B cell (primary cell): ENCODE measurements at regions not wholly inside any gene's neighbourhood (a gene's known extent, or its start where the extent isn't known, plus 50 kb on each side); places are given as distances from the start of the nearest gene placed in this dataset.

ENCODE experiments used
- CTCF ChIP-seq: fragments of 200-600 bp; IDR thresholded peaks from one replicate; pipeline ENCODE4 v1.8.0; 2022; ENCODE audit warnings: antibody characterized with exemption, mild to moderate bottlenecking
- EZH2 ChIP-seq: IDR thresholded peaks from 2 replicates; pipeline ENCODE4 v1.6.1; 2012; ENCODE audit warnings: borderline replicate concordance, low read depth, mild to moderate bottlenecking, moderate library complexity, low read length; ENCODE audit not compliant: insufficient read depth, poor library complexity, severe bottlenecking

GRCh38 chr3:193046371-193046770 is 128.7 kb upstream of the MB21D2 start:
- TF ChIP-seq CTCF (no peak), EZH2 (no peak)
